MM.1S (cell line): ENCODE measurements at regions not wholly inside any gene's neighbourhood (a gene's known extent, or its start where the extent isn't known, plus 50 kb on each side); places are given as distances from the start of the nearest gene placed in this dataset.
"Not testable (repeated sequence)": the region's sequence is repeated elsewhere in the genome, so short reads cannot be mapped to it uniquely, and the experiment has no call there.

Source experiments
- DNase-seq: peaks from one replicate; pipeline ENCODE4 v3.0.0-alpha.2; 2015
- H2AFZ ChIP-seq: fragments of 300-600 bp; sonication (generic); 2 replicates; pipeline ENCODE4 v1.6.0; 2016; ENCODE audit warnings: antibody characterized with exemption, low read length
- H3F3A ChIP-seq: fragments of 300-600 bp; sonication (generic); 2 replicates; pipeline ENCODE4 v1.6.1; 2016; ENCODE audit warnings: mild to moderate bottlenecking, antibody characterized with exemption, low read length, moderate library complexity, mixed read lengths; ENCODE audit not compliant: insufficient read depth
- H3K27ac ChIP-seq: fragments of 300-600 bp; sonication (generic); 2 replicates; pipeline ENCODE4 v1.5.1; 2016; ENCODE audit warnings: mild to moderate bottlenecking, low read length
- H3K27me3 ChIP-seq: fragments of 300-600 bp; sonication (generic); replicated peaks from 2 replicates; pipeline ENCODE4 v1.6.0; 2016; ENCODE audit warnings: low read length; ENCODE audit not compliant: insufficient read depth
- H3K36me3 ChIP-seq: fragments of 300-600 bp; sonication (generic); replicated peaks from 2 replicates; pipeline ENCODE4 v1.6.1; 2016; ENCODE audit warnings: mild to moderate bottlenecking, low read length, mixed read lengths; ENCODE audit not compliant: insufficient read depth
- H3K4me1 ChIP-seq: fragments of 300-600 bp; sonication (generic); 2 replicates; pipeline ENCODE4 v1.6.1; 2016; ENCODE audit warnings: low read length, mixed read lengths
- H3K4me2 ChIP-seq: fragments of 300-600 bp; sonication (generic); 2 replicates; pipeline ENCODE4 v1.6.0; 2016; ENCODE audit warnings: low read depth, low read length
- H3K4me3 ChIP-seq: fragments of 300-600 bp; sonication (generic); 2 replicates; pipeline ENCODE4 v1.5.1; 2016; ENCODE audit warnings: low read length, mixed read lengths
- H3K79me2 ChIP-seq: fragments of 300-600 bp; sonication (generic); 2 replicates; pipeline ENCODE4 v1.6.1; 2016; ENCODE audit warnings: mixed run types, low read length, mixed read lengths
- H3K9ac ChIP-seq: fragments of 300-600 bp; sonication (generic); 2 replicates; pipeline ENCODE4 v1.6.1; 2016; ENCODE audit warnings: low read length, mixed read lengths
- H3K9me2 ChIP-seq: fragments of 300-600 bp; sonication (generic); replicated peaks from 2 replicates; pipeline ENCODE4 v1.6.1; 2016; ENCODE audit warnings: mild to moderate bottlenecking, low read length, mixed read lengths; ENCODE audit not compliant: insufficient read depth
- H3K9me3 ChIP-seq: fragments of 300-600 bp; sonication (generic); replicated peaks from 2 replicates; pipeline ENCODE4 v1.6.1; 2016; ENCODE audit warnings: mild to moderate bottlenecking, low read length, mixed read lengths; ENCODE audit not compliant: insufficient read depth
- H4K20me1 ChIP-seq: fragments of 300-600 bp; sonication (generic); 2 replicates; pipeline ENCODE4 v1.6.1; 2016; ENCODE audit warnings: mild to moderate bottlenecking, low read length, moderate library complexity, mixed read lengths; ENCODE audit not compliant: insufficient read depth
- EZH2 ChIP-seq: fragments of 300-600 bp; sonication (generic); optimal IDR thresholded peaks from 2 replicates; pipeline ENCODE3; 2017; ENCODE audit warnings: low read depth, mild to moderate bottlenecking, antibody characterized with exemption, low read length, mixed read lengths
- EZH2phosphoT487 ChIP-seq: fragments of 300-600 bp; sonication (generic); IDR thresholded peaks from 2 replicates; pipeline ENCODE4 v1.6.1; 2018; ENCODE audit warnings: antibody characterized with exemption, low read length
- TF ChIP-seq, protein P1 (sequence below): fragments of 300-600 bp; sonication (generic); IDR thresholded peaks from 2 replicates; pipeline ENCODE4 v1.5.1; 2016; ENCODE audit warnings: antibody characterized with exemption, low read length, mixed read lengths

DNA sequence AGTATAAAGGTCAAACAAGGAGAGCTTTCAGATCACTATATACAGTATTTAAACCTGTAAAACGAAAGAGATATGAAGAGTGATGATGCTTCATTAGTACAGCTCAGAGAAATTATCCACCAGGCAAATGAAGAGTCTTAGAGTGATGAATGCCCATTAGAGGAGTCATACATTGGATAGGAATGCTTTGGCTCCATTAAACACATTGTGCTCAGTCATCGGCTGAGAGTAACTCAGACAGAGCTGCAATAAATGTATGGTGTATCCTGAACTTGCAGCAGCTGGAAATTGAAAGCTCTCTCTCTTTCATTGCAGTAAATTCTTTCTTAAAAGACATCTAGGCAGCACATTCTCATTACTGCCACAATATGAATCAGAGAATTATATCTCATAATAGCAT lies 340.8 kb upstream of the SPHKAP start:
- no peaks in the 10 kb centered on the region for H4K20me1 ChIP-seq
- no peaks in the 10 kb centered on the region for H3K4me1 ChIP-seq
- H3K27me3 ChIP-seq = no peaks in the 10 kb centered on the region
- H3K9me2 ChIP-seq = no peaks in the 10 kb centered on the region
- no peaks in the 10 kb centered on the region for H3K36me3 ChIP-seq
- H3K79me2 ChIP-seq = no peaks in the 10 kb centered on the region
- H3F3A ChIP-seq = no peaks in the 10 kb centered on the region
- no peaks in the 10 kb centered on the region for H3K9me3 ChIP-seq
- H3K9ac ChIP-seq = no peak overlapping the region
- no peak for DNase-seq
- no peak overlapping the region for H2AFZ ChIP-seq
- TF ChIP-seq EZH2 = no peak
- TF ChIP-seq, protein P1, sequence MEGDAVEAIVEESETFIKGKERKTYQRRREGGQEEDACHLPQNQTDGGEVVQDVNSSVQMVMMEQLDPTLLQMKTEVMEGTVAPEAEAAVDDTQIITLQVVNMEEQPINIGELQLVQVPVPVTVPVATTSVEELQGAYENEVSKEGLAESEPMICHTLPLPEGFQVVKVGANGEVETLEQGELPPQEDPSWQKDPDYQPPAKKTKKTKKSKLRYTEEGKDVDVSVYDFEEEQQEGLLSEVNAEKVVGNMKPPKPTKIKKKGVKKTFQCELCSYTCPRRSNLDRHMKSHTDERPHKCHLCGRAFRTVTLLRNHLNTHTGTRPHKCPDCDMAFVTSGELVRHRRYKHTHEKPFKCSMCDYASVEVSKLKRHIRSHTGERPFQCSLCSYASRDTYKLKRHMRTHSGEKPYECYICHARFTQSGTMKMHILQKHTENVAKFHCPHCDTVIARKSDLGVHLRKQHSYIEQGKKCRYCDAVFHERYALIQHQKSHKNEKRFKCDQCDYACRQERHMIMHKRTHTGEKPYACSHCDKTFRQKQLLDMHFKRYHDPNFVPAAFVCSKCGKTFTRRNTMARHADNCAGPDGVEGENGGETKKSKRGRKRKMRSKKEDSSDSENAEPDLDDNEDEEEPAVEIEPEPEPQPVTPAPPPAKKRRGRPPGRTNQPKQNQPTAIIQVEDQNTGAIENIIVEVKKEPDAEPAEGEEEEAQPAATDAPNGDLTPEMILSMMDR = no peak
- TF ChIP-seq EZH2phosphoT487 = no peak
- H3K27ac ChIP-seq = no peak overlapping the region
- H3K4me2 ChIP-seq = no peak overlapping the region
- no peak overlapping the region for H3K4me3 ChIP-seq

DNA sequence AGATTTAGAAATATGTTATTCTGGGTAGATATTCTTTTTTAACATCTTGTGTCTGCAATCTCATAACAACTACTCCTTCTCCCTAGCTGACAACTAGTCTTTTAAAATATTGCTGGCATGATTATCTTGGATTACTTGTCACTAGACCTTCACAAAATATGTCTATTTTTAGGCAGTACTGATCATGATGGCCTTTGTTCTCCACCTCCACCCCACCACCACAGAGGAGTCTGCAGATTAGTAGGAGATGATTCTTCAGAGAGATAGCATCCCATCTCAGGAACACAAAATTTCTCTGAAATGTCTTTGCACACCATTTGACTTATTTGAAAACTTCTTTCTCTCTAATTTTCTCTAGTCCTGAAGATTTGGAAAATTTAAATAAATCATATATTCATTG lies 338.1 kb upstream of the SPHKAP start:
- no peaks in the 10 kb centered on the region for H3K27me3 ChIP-seq
- no peak overlapping the region for H3K9ac ChIP-seq
- H3K79me2 ChIP-seq = no peaks in the 10 kb centered on the region
- H4K20me1 ChIP-seq = no peaks in the 10 kb centered on the region
- H3K36me3 ChIP-seq = no peaks in the 10 kb centered on the region
- no peak for TF ChIP-seq EZH2phosphoT487
- no peak for TF ChIP-seq EZH2
- TF ChIP-seq, protein P1 = no peak
- H3K9me2 ChIP-seq = no peaks in the 10 kb centered on the region
- H3K4me3 ChIP-seq = no peak overlapping the region
- H3F3A ChIP-seq = no peaks in the 10 kb centered on the region
- 0 out of 2 replicates have a peak, but pooled peaks cover under 1% of the 10 kb centered on the region for H3K4me1 ChIP-seq
- H2AFZ ChIP-seq = no peak overlapping the region
- no peaks in the 10 kb centered on the region for H3K9me3 ChIP-seq
- no peak overlapping the region for H3K27ac ChIP-seq
- H3K4me2 ChIP-seq = no peak overlapping the region
- no peak for DNase-seq

DNA sequence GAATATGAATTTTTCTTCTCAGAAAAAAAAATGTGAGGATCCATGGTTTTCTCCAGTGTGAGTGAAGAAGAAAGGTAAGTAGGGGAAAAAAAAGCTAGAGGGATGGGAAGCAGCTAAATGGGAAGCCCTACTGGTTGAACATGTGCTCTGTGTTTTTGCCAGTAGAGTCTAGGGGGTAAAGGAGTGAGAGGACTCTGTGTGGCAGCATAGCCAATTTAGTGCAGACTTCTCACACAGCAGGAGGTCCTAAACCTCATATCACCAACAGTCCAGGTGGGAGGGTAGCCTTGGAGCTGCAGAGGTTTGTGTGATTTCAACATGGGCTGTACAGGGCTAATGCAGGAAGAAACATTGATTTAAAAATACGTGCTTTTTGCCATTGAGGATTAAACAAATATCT lies 334.5 kb upstream of the SPHKAP start:
- Histone ChIP-seq H3F3A (no peaks in the 10 kb centered on the region), H3K27ac (no peak overlapping the region), H3K9ac (no peak overlapping the region), H3K4me2 (no peak overlapping the region), H4K20me1 (no peaks in the 10 kb centered on the region), H3K4me3 (no peak overlapping the region), H3K79me2 (no peaks in the 10 kb centered on the region), H3K27me3 (no peaks in the 10 kb centered on the region), H2AFZ (no peak overlapping the region), H3K4me1 (peaks cover 10% of the 10 kb centered on the region), H3K36me3 (no peaks in the 10 kb centered on the region), H3K9me2 (no peaks in the 10 kb centered on the region), H3K9me3 (no peaks in the 10 kb centered on the region)
- no peak for DNase-seq
- TF ChIP-seq, protein P1 = no peak
- TF ChIP-seq EZH2 = no peak
- no peak for TF ChIP-seq EZH2phosphoT487

DNA sequence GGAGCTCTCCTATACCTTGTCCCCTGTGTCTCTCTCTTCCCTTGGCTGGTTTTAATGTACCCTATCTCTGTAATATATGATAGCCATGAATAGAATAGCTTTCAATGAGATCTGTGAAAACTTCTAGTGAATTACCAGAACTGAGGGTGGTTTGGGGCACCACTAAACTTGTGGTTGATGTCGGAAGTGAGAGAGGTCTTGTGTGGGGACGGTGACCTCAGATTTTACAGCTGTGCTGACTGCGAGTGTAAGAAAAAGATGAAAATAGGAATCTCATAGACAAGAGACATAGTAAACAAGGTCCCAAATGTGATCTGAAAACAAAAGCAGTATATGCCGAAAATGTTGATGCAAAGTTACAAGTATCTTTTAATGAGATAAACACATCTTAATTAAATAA lies 332.0 kb upstream of the SPHKAP start:
- not testable (repeated sequence) for H3K9ac ChIP-seq, H3K27ac ChIP-seq, H3K27me3 ChIP-seq

More for the DNA sequence above, 332.0 kb upstream of the SPHKAP start:
- not testable (repeated sequence) for H3F3A ChIP-seq, H2AFZ ChIP-seq, H4K20me1 ChIP-seq, H3K36me3 ChIP-seq, H3K9me2 ChIP-seq, H3K79me2 ChIP-seq, H3K9me3 ChIP-seq
- H3K4me1 ChIP-seq = peaks cover 10% of the 10 kb centered on the region
- peak overlapping the region; percentile 45; the same call in 1 of the 2 replicates for H3K4me2 ChIP-seq
- DNase-seq = peak; percentile 81
- H3K4me3 ChIP-seq = peak overlapping the region; percentile 16; the same call in 1 of the 2 replicates
